ENCODE measurements at regions not wholly inside any gene's neighbourhood (a gene's known extent, or its start where the extent isn't known, plus 50 kb on each side); places are given as distances from the start of the nearest gene placed in this dataset.

GRCh38 chr22:48069256-48069655 lies 1306.8 kb downstream of the TBC1D22A start:
- Histone ChIP-seq H3K4me2 (ENCODE audit: low read depth, low read length) (no peak overlapping the region), H3F3A (ENCODE audit: insufficient read depth, low read length) (no peaks in the 10 kb centered on the region), H3K4me3 (ENCODE audit: low read length) (no peak overlapping the region), H2AFZ (ENCODE audit: low read length) (no peak overlapping the region), H3K9me3 (replicated peaks; ENCODE audit: insufficient read depth, low read length) (no peaks in the 10 kb centered on the region), H3K79me2 (ENCODE audit: low read length) (no peaks in the 10 kb centered on the region), H3K27me3 (replicated peaks; ENCODE audit: insufficient read depth, low read length) (no peaks in the 10 kb centered on the region), H3K27ac (ENCODE audit: low read length) (no peak overlapping the region), H4K20me1 (ENCODE audit: insufficient read depth, low read length) (no peaks in the 10 kb centered on the region), H3K9me2 (replicated peaks; ENCODE audit: insufficient read depth, low read length) (no peaks in the 10 kb centered on the region), H3K4me1 (ENCODE audit: low read length) (no peaks in the 10 kb centered on the region), H3K36me3 (replicated peaks; ENCODE audit: insufficient read depth, low read length) (no peaks in the 10 kb centered on the region), H3K9ac (ENCODE audit: low read length) (no peak overlapping the region)
- no peak for DNase-seq
- TF ChIP-seq CTCF (IDR thresholded peaks at IDR 0.05; ENCODE audit: low read length) (no peak), EZH2phosphoT487 (IDR thresholded peaks at IDR 0.05; ENCODE audit: low read length) (no peak), EZH2 (optimal IDR thresholded peaks at IDR 0.05; ENCODE audit: low read depth, low read length) (no peak)

GRCh38 chr22:48068323-48068885 lies 1306.0 kb downstream of the TBC1D22A start:
- H3K4me2 ChIP-seq (ENCODE audit: low read depth, low read length) = no peak overlapping the region
- no peak for DNase-seq
- no peak overlapping the region for H3K9ac ChIP-seq (ENCODE audit: low read length)
- no peaks in the 10 kb centered on the region for H3K9me3 ChIP-seq (replicated peaks; ENCODE audit: insufficient read depth, low read length)
- H2AFZ ChIP-seq (ENCODE audit: low read length) = no peak overlapping the region
- no peak for TF ChIP-seq EZH2phosphoT487 (IDR thresholded peaks at IDR 0.05; ENCODE audit: low read length)
- TF ChIP-seq EZH2 (optimal IDR thresholded peaks at IDR 0.05; ENCODE audit: low read depth, low read length) = no peak
- TF ChIP-seq CTCF (IDR thresholded peaks at IDR 0.05; ENCODE audit: low read length) = no peak
- no peak overlapping the region for H3K4me3 ChIP-seq (ENCODE audit: low read length)
- no peaks in the 10 kb centered on the region for H3K79me2 ChIP-seq (ENCODE audit: low read length)
- no peak overlapping the region for H3K27ac ChIP-seq (ENCODE audit: low read length)
- no peaks in the 10 kb centered on the region for H3K4me1 ChIP-seq (ENCODE audit: low read length)
- H3K27me3 ChIP-seq (replicated peaks; ENCODE audit: insufficient read depth, low read length) = no peaks in the 10 kb centered on the region
- H3K9me2 ChIP-seq (replicated peaks; ENCODE audit: insufficient read depth, low read length) = no peaks in the 10 kb centered on the region
- H3F3A ChIP-seq (ENCODE audit: insufficient read depth, low read length) = no peaks in the 10 kb centered on the region
- H3K36me3 ChIP-seq (replicated peaks; ENCODE audit: insufficient read depth, low read length) = no peaks in the 10 kb centered on the region
- no peaks in the 10 kb centered on the region for H4K20me1 ChIP-seq (ENCODE audit: insufficient read depth, low read length)

- H3K27me3 ChIP-seq (replicated peaks; ENCODE audit: insufficient read depth, low read length) = no peaks in the 10 kb centered on the region
- no peaks in the 10 kb centered on the region for H4K20me1 ChIP-seq (ENCODE audit: insufficient read depth, low read length)
- H3K9me3 ChIP-seq (replicated peaks; ENCODE audit: insufficient read depth, low read length) = no peaks in the 10 kb centered on the region
- H3K27ac ChIP-seq (ENCODE audit: low read length) = no peak overlapping the region
- H3K36me3 ChIP-seq (replicated peaks; ENCODE audit: insufficient read depth, low read length) = no peaks in the 10 kb centered on the region
- H3K9ac ChIP-seq (ENCODE audit: low read length) = no peak overlapping the region
- H3F3A ChIP-seq (ENCODE audit: insufficient read depth, low read length) = no peaks in the 10 kb centered on the region
- no peaks in the 10 kb centered on the region for H3K4me1 ChIP-seq (ENCODE audit: low read length)
- no peaks in the 10 kb centered on the region for H3K9me2 ChIP-seq (replicated peaks; ENCODE audit: insufficient read depth, low read length)
- no peak overlapping the region for H2AFZ ChIP-seq (ENCODE audit: low read length)
- no peak for DNase-seq
- no peak overlapping the region for H3K4me3 ChIP-seq (ENCODE audit: low read length)
- TF ChIP-seq EZH2 (optimal IDR thresholded peaks at IDR 0.05; ENCODE audit: low read depth, low read length) = no peak
- TF ChIP-seq CTCF (IDR thresholded peaks at IDR 0.05; ENCODE audit: low read length) = no peak
- no peak for TF ChIP-seq EZH2phosphoT487 (IDR thresholded peaks at IDR 0.05; ENCODE audit: low read length)
- H3K79me2 ChIP-seq (ENCODE audit: low read length) = no peaks in the 10 kb centered on the region
- no peak overlapping the region for H3K4me2 ChIP-seq (ENCODE audit: low read depth, low read length)
Observed at GRCh38 chr22:48065892-48066291, 1303.4 kb downstream of the TBC1D22A start.

Data from MM.1S (cell line).